Gastrocnemius medialis (tissue), 4 donors: ENCODE measurements at regions not wholly inside any gene's neighbourhood (a gene's known extent, or its start where the extent isn't known, plus 50 kb on each side); places are given as distances from the start of the nearest gene placed in this dataset.
"Not testable (repeated sequence)": the region's sequence is repeated elsewhere in the genome, so short reads cannot be mapped to it uniquely, and the experiment has no call there.

Experiments used
- ATAC-seq, 2 donors: fragments of 150-250 bp; one replicate each; pipeline ENCODE4 v1.9.1; 2016
- DNase-seq, 2 donors: peaks; one replicate each; pipeline ENCODE4 v3.0.0-alpha.2; 2019
- H3K27ac ChIP-seq, 4 donors: fragments of 200-600 bp; sonication (generic); 1 replicate in 1 of 4; 2 replicates in 3 of 4; pipeline ENCODE4 v1.5.1; 2016 to 2018; ENCODE audit warnings: mild to moderate bottlenecking in 2 of 4, moderate library complexity in 1 of 4
- H3K27me3 ChIP-seq, 3 donors: fragments of 200-600 bp; sonication (generic) in 2 of 3; 1 replicate in 1 of 3; 2 replicates in 2 of 3; pipeline versions ENCODE4 v1.5.1 to v1.6.0; 2016 to 2019; ENCODE audit warnings: mild to moderate bottlenecking in 1 of 3, moderate library complexity in 1 of 3
- H3K36me3 ChIP-seq, 2 donors: fragments of 200-600 bp; sonication (generic) in 1 of 2; one replicate each; pipeline ENCODE4 v1.5.1; 2017 to 2018
- H3K4me1 ChIP-seq, 2 donors: fragments of 200-600 bp; sonication (generic) in 1 of 2; one replicate each; pipeline ENCODE4 v1.5.1; 2016 to 2017; ENCODE audit warnings: mild to moderate bottlenecking in 2 of 2
- H3K4me3 ChIP-seq, 4 donors: fragments of 200-600 bp; sonication (generic) in 3 of 4; 1 replicate in 1 of 4; 2 replicates in 3 of 4; pipeline ENCODE4 v1.5.1; 2016 to 2019; ENCODE audit warnings: mild to moderate bottlenecking in 2 of 4
- H3K9me3 ChIP-seq, 3 donors: fragments of 200-600 bp; sonication (generic) in 2 of 3; 1 replicate in 1 of 3; 2 replicates in 2 of 3; pipeline ENCODE4 v1.5.1; 2016 to 2019
- CTCF ChIP-seq, 5 experiments: fragments of 450-650 bp in 3 of 5; fragments of 200-600 bp in 2 of 5; sonication (generic) in 2 of 5; IDR thresholded peaks in 4 of 5; conservative IDR thresholded peaks in 1 of 5; 1 replicate in 4 of 5; 2 replicates in 1 of 5; pipeline ENCODE4 v1.5.1; 2016 to 2019; ENCODE audit warnings: antibody characterized with exemption in 5 of 5, mild to moderate bottlenecking in 3 of 5, moderate library complexity in 3 of 5
- POLR2A ChIP-seq, 2 donors: fragments of 450-650 bp; IDR thresholded peaks; one replicate each; pipeline ENCODE4 v1.6.1; 2017; ENCODE audit warnings: antibody characterized with exemption in 2 of 2, mild to moderate bottlenecking in 2 of 2, moderate library complexity in 2 of 2
- in situ Hi-C, 4 donors: fragments of 200-750 bp; cut with MboI; loops; one replicate each; pipeline versions ENCODE4 v1.15.0 to v1.8.0; 2017; ENCODE audit warnings: low sequenced_read_pairs in 4 of 4
- intact Hi-C: fragments of 100-400 bp; cut with DNase I; formaldehyde crosslinking; loops from one replicate; pipeline ENCODE4 v1.15.1; 2023; ENCODE audit warnings: low total_unique reads

GRCh38 chr3:137572931-137573330, 191.2 kb upstream of the SOX14 start:
- in situ Hi-C loops (no loop called here), intact Hi-C loops (no loop called here)
- no peaks in the 10 kb centered on the region for H3K4me1 ChIP-seq
- H3K36me3 ChIP-seq: no peaks in the 10 kb centered on the region
- H3K27ac ChIP-seq: no peak overlapping the region
- H3K4me3 ChIP-seq: no peak overlapping the region
- no peaks in the 10 kb centered on the region for H3K27me3 ChIP-seq
- DNase-seq: no peak
- no peaks in the 10 kb centered on the region for H3K9me3 ChIP-seq
- ATAC-seq: no peak
- TF ChIP-seq POLR2A (IDR thresholded peaks at IDR 0.05): no peak

GRCh38 chr3:137582484-137582883, 181.6 kb upstream of the SOX14 start:
- H3K9me3 ChIP-seq: no peaks in the 10 kb centered on the region
- intact Hi-C loops: no loop called here
- no peaks in the 10 kb centered on the region for H3K4me1 ChIP-seq
- TF ChIP-seq POLR2A (IDR thresholded peaks at IDR 0.05) (no peak), CTCF (IDR thresholded peaks at IDR 0.05 in 4 of 5, conservative IDR thresholded peaks at IDR 0.05 in 1 of 5) (no peak)
- ATAC-seq (no peak), DNase-seq (no peak)
- no peaks in the 10 kb centered on the region for H3K36me3 ChIP-seq
- in situ Hi-C loops: no loop called here
- no peak overlapping the region for H3K4me3 ChIP-seq
- no peaks in the 10 kb centered on the region for H3K27me3 ChIP-seq
- H3K27ac ChIP-seq: no peak overlapping the region

GRCh38 chr3:137583256-137583655, 180.9 kb upstream of the SOX14 start:
- Histone ChIP-seq H3K36me3 (no peaks in the 10 kb centered on the region), H3K4me1 (no peaks in the 10 kb centered on the region), H3K27me3 (no peaks in the 10 kb centered on the region), H3K27ac (no peak overlapping the region), H3K9me3 (no peaks in the 10 kb centered on the region), H3K4me3 (no peak overlapping the region)
- no peak for ATAC-seq
- no peak for DNase-seq
- intact Hi-C loops (no loop called here), in situ Hi-C loops (no loop called here)
- TF ChIP-seq CTCF (IDR thresholded peaks at IDR 0.05 in 4 of 5, conservative IDR thresholded peaks at IDR 0.05 in 1 of 5) (no peak), POLR2A (IDR thresholded peaks at IDR 0.05) (no peak)

GRCh38 chr3:137588871-137589270, 175.2 kb upstream of the SOX14 start:
- in situ Hi-C loops: no loop called here
- H3K4me3 ChIP-seq: no peak overlapping the region
- H3K27ac ChIP-seq: no peak overlapping the region
- H3K9me3 ChIP-seq: no peaks in the 10 kb centered on the region
- no peak for DNase-seq
- ATAC-seq: no peak
- TF ChIP-seq POLR2A (IDR thresholded peaks at IDR 0.05) (no peak), CTCF (IDR thresholded peaks at IDR 0.05 in 4 of 5, conservative IDR thresholded peaks at IDR 0.05 in 1 of 5) (no peak)
- intact Hi-C loops: no loop called here
- no peaks in the 10 kb centered on the region for H3K4me1 ChIP-seq
- H3K36me3 ChIP-seq: no peaks in the 10 kb centered on the region
- H3K27me3 ChIP-seq: no peaks in the 10 kb centered on the region

GRCh38 chr3:137595415-137595814, 168.7 kb upstream of the SOX14 start:
- H3K36me3 ChIP-seq, H3K4me1 ChIP-seq, H3K9me3 ChIP-seq, DNase-seq, intact Hi-C loops, ATAC-seq, in situ Hi-C loops, H3K27ac ChIP-seq, H3K4me3 ChIP-seq, H3K27me3 ChIP-seq: not testable (repeated sequence)

GRCh38 chr3:137610723-137611122, 153.4 kb upstream of the SOX14 start:
- Histone ChIP-seq H3K27ac (no peak overlapping the region), H3K36me3 (no peaks in the 10 kb centered on the region), H3K27me3 (no peaks in the 10 kb centered on the region), H3K9me3 (no peaks in the 10 kb centered on the region), H3K4me1 (no peaks in the 10 kb centered on the region), H3K4me3 (no peak overlapping the region)
- no peak for TF ChIP-seq CTCF (IDR thresholded peaks at IDR 0.05 in 4 of 5, conservative IDR thresholded peaks at IDR 0.05 in 1 of 5)
- TF ChIP-seq POLR2A (IDR thresholded peaks at IDR 0.05): no peak
- no peak for DNase-seq
- ATAC-seq: no peak
- intact Hi-C loops: no loop called here
- in situ Hi-C loops: no loop called here
